Tibial artery (tissue), 4 donors: ENCODE measurements at regions not wholly inside any gene's neighbourhood (a gene's known extent, or its start where the extent isn't known, plus 50 kb on each side); places are given as distances from the start of the nearest gene placed in this dataset.

ENCODE experiments used
- DNase-seq, 2 donors: peaks; one replicate each; pipeline ENCODE4 v3.0.0-alpha.2; 2019
- H3K27ac ChIP-seq, 2 donors: fragments of 200-600 bp; sonication (generic) in 1 of 2; 1 replicate in 1 of 2; 2 replicates in 1 of 2; pipeline ENCODE4 v1.5.1; 2018 to 2019; ENCODE audit warnings: mild to moderate bottlenecking in 1 of 2
- H3K27me3 ChIP-seq, 2 donors: fragments of 200-600 bp; sonication (generic) in 1 of 2; one replicate each; pipeline versions ENCODE4 v1.5.1 to v1.6.0; 2016 to 2019
- H3K36me3 ChIP-seq, 3 donors: fragments of 200-600 bp; sonication (generic) in 2 of 3; one replicate each; pipeline ENCODE4 v1.5.1; 2016 to 2019; ENCODE audit warnings: mild to moderate bottlenecking in 2 of 3
- H3K4me1 ChIP-seq, 4 donors: fragments of 200-600 bp; sonication (generic) in 2 of 4; 1 replicate in 3 of 4; 2 replicates in 1 of 4; pipeline ENCODE4 v1.5.1; 2016 to 2019
- H3K4me3 ChIP-seq, 2 donors: fragments of 200-600 bp; sonication (generic) in 1 of 2; 1 replicate in 1 of 2; 2 replicates in 1 of 2; pipeline ENCODE4 v1.5.1; 2018 to 2019; ENCODE audit warnings: mild to moderate bottlenecking in 2 of 2
- H3K9me3 ChIP-seq, 3 donors: fragments of 200-600 bp; sonication (generic) in 1 of 3; one replicate each; pipeline ENCODE4 v1.5.1; 2016 to 2019
- CTCF ChIP-seq, 2 experiments: fragments of 200-600 bp in 1 of 2; fragments of 450-650 bp in 1 of 2; IDR thresholded peaks; one replicate each; pipeline ENCODE4 v1.5.1; 2017 to 2019; ENCODE audit warnings: antibody characterized with exemption in 2 of 2, mild to moderate bottlenecking in 1 of 2, moderate library complexity in 1 of 2
- intact Hi-C: fragments of 100-400 bp; cut with DNase I; formaldehyde crosslinking; loops from one replicate; pipeline ENCODE4 v1.15.0; 2023; ENCODE audit warnings: low total_unique reads

GRCh38 chr12:91863702-91864101 lies 281.9 kb downstream of the BTG1 start:
- Histone ChIP-seq H3K9me3 (no peaks in the 10 kb centered on the region), H3K4me3 (no peak overlapping the region), H3K27me3 (no peaks in the 10 kb centered on the region), H3K36me3 (no peaks in the 10 kb centered on the region), H3K27ac (no peak overlapping the region), H3K4me1 (no peaks in the 10 kb centered on the region)
- intact Hi-C loops: no loop called here
- DNase-seq: no peak
- TF ChIP-seq CTCF (IDR thresholded peaks at IDR 0.05): no peak

GRCh38 chr12:91861554-91861953 lies 284.1 kb downstream of the BTG1 start:
- H3K27me3 ChIP-seq: no peaks in the 10 kb centered on the region
- TF ChIP-seq CTCF (IDR thresholded peaks at IDR 0.05): no peak
- H3K4me3 ChIP-seq: no peak overlapping the region
- H3K4me1 ChIP-seq: no peaks in the 10 kb centered on the region
- no peaks in the 10 kb centered on the region for H3K9me3 ChIP-seq
- no peak overlapping the region for H3K27ac ChIP-seq
- DNase-seq: no peak
- H3K36me3 ChIP-seq: no peaks in the 10 kb centered on the region
- intact Hi-C loops: no loop called here

- Histone ChIP-seq H3K27ac (no peak overlapping the region), H3K36me3 (no peaks in the 10 kb centered on the region), H3K4me1 (peaks cover 0 to 14% (median 3%) of the 10 kb centered on the region in 4 donors), H3K4me3 (no peak overlapping the region), H3K9me3 (no peaks in the 10 kb centered on the region), H3K27me3 (no peaks in the 10 kb centered on the region)
- DNase-seq: no peak
- intact Hi-C loops: loop anchor here (10.0 kb wide), 1 partner anchor 125 kb away; no protein-coding TSS in a partner anchor
- TF ChIP-seq CTCF (IDR thresholded peaks at IDR 0.05): no peak
These were observed 286.3 kb downstream of the BTG1 start for GRCh38 chr12:91859347-91859746.

DNA sequence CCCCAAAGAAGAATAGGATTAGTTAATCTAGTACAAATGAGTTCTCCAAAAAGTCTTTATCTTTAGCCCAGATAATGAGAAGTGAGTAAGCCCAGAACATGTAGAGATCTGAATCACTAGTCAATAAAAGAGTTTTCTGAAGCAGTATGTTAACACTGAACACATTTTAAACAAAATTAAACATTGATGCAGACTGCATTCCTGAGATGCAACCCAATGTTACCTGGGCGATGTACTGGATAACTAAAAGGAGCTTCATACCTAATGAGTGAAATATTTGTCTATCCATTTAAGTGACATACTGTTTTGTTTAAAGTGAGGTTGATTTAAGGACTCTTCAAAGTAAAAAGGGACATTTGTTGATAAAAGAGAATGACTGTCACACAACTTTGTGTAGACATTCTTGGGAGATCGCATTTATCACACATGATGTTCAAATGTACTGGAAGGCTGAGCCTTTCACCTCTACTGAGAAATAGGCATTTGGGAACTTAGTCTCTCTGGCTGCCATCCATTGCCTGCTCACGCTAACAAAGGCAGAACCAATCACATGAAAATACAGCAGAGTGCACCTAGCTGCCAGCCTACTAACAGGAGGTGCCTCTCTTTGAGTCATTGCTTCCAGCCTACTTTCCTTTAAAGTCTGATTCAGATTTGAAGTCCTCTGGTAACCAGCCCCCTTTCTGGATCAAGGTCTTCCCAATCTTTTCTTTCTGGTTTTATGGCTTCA lies 287.7 kb downstream of the BTG1 start:
- no peak overlapping the region for H3K27ac ChIP-seq
- no peaks in the 10 kb centered on the region for H3K36me3 ChIP-seq
- no peaks in the 10 kb centered on the region for H3K9me3 ChIP-seq
- H3K4me3 ChIP-seq: no peak overlapping the region
- TF ChIP-seq CTCF (IDR thresholded peaks at IDR 0.05): no peak
- peaks cover 0 to 28% (median 6%) of the 10 kb centered on the region in 4 donors for H3K4me1 ChIP-seq
- intact Hi-C loops: loop anchor here (10.0 kb wide), 1 partner anchor 127 kb away; no protein-coding TSS in a partner anchor
- no peak for DNase-seq
- H3K27me3 ChIP-seq: no peaks in the 10 kb centered on the region

DNA sequence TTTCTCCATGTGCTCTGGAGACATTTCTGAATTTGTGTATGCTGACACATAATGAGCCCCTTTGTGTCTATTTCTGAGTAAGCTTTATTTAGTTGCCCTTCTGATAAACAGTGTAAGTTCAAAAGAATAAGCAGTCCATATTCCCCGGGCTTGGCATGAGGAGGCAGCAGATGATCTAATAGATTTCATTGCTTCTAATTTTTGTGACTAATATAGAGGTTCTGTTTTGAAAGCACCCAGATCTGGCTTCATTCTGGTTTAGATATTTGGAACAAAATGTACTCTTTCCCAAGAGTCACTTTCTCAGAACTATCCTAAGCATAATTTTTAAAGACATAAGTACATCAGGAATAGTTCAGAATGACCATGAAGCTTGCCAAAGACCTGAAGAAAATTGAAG lies 290.9 kb downstream of the BTG1 start:
- intact Hi-C loops: loop anchor here (10.0 kb wide), 1 partner anchor 130 kb away; no protein-coding TSS in a partner anchor
- DNase-seq: peak in 1 of 2 donors; percentile 39
- Histone ChIP-seq H3K36me3 (no peaks in the 10 kb centered on the region), H3K27ac (peak overlapping the region; percentile 65 to 71), H3K4me3 (no peak overlapping the region), H3K4me1 (peaks cover 0 to 37% (median 9%) of the 10 kb centered on the region in 4 donors), H3K27me3 (no peaks in the 10 kb centered on the region), H3K9me3 (no peaks in the 10 kb centered on the region)
- no peak for TF ChIP-seq CTCF (IDR thresholded peaks at IDR 0.05)
